Heart right ventricle (tissue), 16 donors: ENCODE measurements at regions not wholly inside any gene's neighbourhood (a gene's known extent, or its start where the extent isn't known, plus 50 kb on each side); places are given as distances from the start of the nearest gene placed in this dataset.

Source experiments
- ATAC-seq, 8 donors: fragments of 200-7000 bp; cut with Tn5 transposase; one replicate each; pipeline ENCODE4 v1.9.1; 2020; ENCODE audit warnings: mild to moderate bottlenecking in 8 of 8, moderate library complexity in 8 of 8, moderate number of reproducible peaks in 1 of 8
- DNase-seq, 2 donors: peaks; one replicate each; pipeline ENCODE4 v3.0.0-alpha.2; 2020
- H3K27ac ChIP-seq, 10 donors: fragments of 200-600 bp; sonication (generic) in 2 of 10; one replicate each; pipeline versions ENCODE4 v1.5.0 to v1.8.0; 2020 to 2022; ENCODE audit warnings: mild to moderate bottlenecking in 3 of 10
- H3K27me3 ChIP-seq, 7 donors: fragments of 200-600 bp; one replicate each; pipeline ENCODE4 v1.8.0; 2021 to 2022; ENCODE audit warnings: mild to moderate bottlenecking in 2 of 7
- H3K36me3 ChIP-seq, 9 donors: fragments of 200-600 bp; sonication (generic) in 1 of 9; one replicate each; pipeline versions ENCODE4 v1.5.0 to v1.8.0; 2020 to 2022; ENCODE audit warnings: mild to moderate bottlenecking in 2 of 9
- H3K4me1 ChIP-seq, 9 donors: fragments of 200-600 bp; sonication (generic) in 1 of 9; one replicate each; pipeline versions ENCODE4 v1.5.0 to v1.8.0; 2020 to 2022; ENCODE audit warnings: mild to moderate bottlenecking in 4 of 9
- H3K4me3 ChIP-seq, 10 donors: fragments of 200-600 bp; sonication (generic) in 2 of 10; one replicate each; pipeline versions ENCODE4 v1.5.0 to v1.8.0; 2020 to 2022; ENCODE audit warnings: mild to moderate bottlenecking in 7 of 10, moderate library complexity in 2 of 10
- H3K9me3 ChIP-seq, 11 donors: fragments of 200-600 bp in 10 of 11; sonication (generic) in 2 of 11; one replicate each; pipeline versions ENCODE4 v1.5.0 to v1.8.0; 2013 to 2022; ENCODE audit warnings: mild to moderate bottlenecking in 2 of 11, control low read depth in 1 of 11, moderate library complexity in 1 of 11
- WGBS, 2 donors: extraction: QIAGEN DNeasy Blood & Tissue Kit; methylation state at CpG; one replicate each; pipeline ENCODE4 v1.1.7; 2013; ENCODE audit warnings: inconsistent platforms in 1 of 2; 5-methylcytosine and 5-hydroxymethylcytosine counted together
- intact Hi-C, 10 donors: fragments of 100-400 bp; cut with DNase I; formaldehyde crosslinking; loops; one replicate each; pipeline versions ENCODE4 v1.11.1 to v1.14.2; 2022
- TF ChIP-seq, protein P1 (sequence below), 9 donors: fragments of 200-600 bp; sonication (generic) in 2 of 9; IDR thresholded peaks; one replicate each; pipeline versions ENCODE4 v1.5.0 to v1.8.0; 2021 to 2022; ENCODE audit warnings: antibody characterized with exemption in 9 of 9, mild to moderate bottlenecking in 5 of 9, moderate library complexity in 1 of 9
- donor health status: Arrhythmogenic right ventricular cardiomyopathy.
- donor health status: ischemic (EF 13 %, LVEDD 7.1; RV severe dilation, severe dysfunction).
- donor health status: healthy with polysubstance abuse.
- donor health status: DM: no; HTN: yes; CAD: no.
- donor health status: DM: no; HTN: no; CAD: no.
- donor health status: ischemic (EF 25% LVEDD 6.9; RV normal size, moderate dysfunction).
- donor health status: ischemic (EF 25% LVEDD 5.7; RV mildly dilated, moderate dysfunction).
- donor health status: healthy.
- donor health status: DM: yes; HTN: yes; CAD: no.
- donor health status: Ischemic cardiomyopathy.
- donor health status: ischemic (EF 35%, LVEDD 5.7; RV mildly dilated, moderate dysfunction).
- donor health status: nonischemic (EF 11% LVEDD 7.7; RV severe dilation, severe dysfunction).
- donor health status: DM: yes; HTN: yes; CAD: no.
- donor health status: PGD.
- donor health status: ischemic (EF 29% LVEDD 5.4; RV normal size, mild dysfunction).
- donor health status: nonischemic (EF 23%, LVEDD 6.1; RV moderate dilation, normal function).

DNA sequence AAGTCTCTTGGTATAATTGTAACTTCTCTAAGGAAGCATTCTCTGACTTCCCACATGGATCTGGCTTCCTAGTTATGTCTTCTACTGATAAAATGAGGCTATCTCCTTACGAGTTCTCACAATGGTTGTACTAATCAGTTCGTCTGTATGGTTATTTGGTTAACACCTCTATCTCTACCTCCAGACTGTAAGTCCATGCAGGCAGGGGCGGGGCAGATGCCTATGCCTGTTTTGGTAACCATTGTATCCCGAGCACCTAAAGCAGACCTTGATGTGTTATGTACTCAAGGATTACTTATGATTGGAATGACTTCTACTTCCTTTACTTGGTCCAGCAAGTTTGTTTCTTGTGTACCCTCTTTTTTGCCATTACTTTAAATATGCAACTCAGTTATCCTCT is 125.0 kb upstream of the PITX1 start:
- Histone ChIP-seq H3K27ac (no peak overlapping the region), H3K4me1 (no peaks in the 10 kb centered on the region), H3K36me3 (no peaks in the 10 kb centered on the region), H3K9me3 (peaks cover 0 to 35% (median 17%) of the 10 kb centered on the region in 11 donors), H3K27me3 (peaks cover 0 to 27% (median 16%) of the 10 kb centered on the region in 7 donors), H3K4me3 (no peak overlapping the region)
- DNase-seq = no peak
- WGBS, 2 donors = 44 to 57% methylated on average over 4 of the region's 4 CpGs
- intact Hi-C loops = no loop called here
- TF ChIP-seq, protein P1, sequence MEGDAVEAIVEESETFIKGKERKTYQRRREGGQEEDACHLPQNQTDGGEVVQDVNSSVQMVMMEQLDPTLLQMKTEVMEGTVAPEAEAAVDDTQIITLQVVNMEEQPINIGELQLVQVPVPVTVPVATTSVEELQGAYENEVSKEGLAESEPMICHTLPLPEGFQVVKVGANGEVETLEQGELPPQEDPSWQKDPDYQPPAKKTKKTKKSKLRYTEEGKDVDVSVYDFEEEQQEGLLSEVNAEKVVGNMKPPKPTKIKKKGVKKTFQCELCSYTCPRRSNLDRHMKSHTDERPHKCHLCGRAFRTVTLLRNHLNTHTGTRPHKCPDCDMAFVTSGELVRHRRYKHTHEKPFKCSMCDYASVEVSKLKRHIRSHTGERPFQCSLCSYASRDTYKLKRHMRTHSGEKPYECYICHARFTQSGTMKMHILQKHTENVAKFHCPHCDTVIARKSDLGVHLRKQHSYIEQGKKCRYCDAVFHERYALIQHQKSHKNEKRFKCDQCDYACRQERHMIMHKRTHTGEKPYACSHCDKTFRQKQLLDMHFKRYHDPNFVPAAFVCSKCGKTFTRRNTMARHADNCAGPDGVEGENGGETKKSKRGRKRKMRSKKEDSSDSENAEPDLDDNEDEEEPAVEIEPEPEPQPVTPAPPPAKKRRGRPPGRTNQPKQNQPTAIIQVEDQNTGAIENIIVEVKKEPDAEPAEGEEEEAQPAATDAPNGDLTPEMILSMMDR (IDR thresholded peaks at IDR 0.05) = no peak
- ATAC-seq = no peak

DNA sequence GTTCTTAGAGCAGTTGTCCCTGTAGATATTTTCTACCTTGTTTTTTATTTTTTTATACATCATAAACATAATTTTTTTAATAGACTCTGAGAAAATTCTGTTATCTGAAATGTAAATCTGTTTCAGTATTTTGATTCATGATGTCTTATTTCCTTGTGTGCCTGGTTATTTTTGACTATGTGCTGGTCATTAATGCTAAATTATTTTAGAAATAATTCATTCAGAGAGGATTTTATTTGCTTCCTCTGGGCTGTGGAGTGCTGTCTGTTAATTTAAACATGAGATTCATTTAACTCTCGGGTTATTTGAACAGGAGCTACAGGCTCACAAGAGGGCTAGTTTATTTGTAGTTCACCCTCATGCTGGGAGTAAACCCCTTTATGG is 124.3 kb upstream of the PITX1 start:
- DNase-seq = no peak
- H3K36me3 ChIP-seq = no peaks in the 10 kb centered on the region
- H3K4me1 ChIP-seq = no peaks in the 10 kb centered on the region
- peaks cover 0 to 35% (median 17%) of the 10 kb centered on the region in 11 donors for H3K9me3 ChIP-seq
- H3K27ac ChIP-seq = no peak overlapping the region
- no peak for ATAC-seq
- 80 to 94% methylated on average over 1 of the region's 1 CpG for WGBS, 2 donors
- intact Hi-C loops = no loop called here
- TF ChIP-seq, protein P1 (IDR thresholded peaks at IDR 0.05) = no peak
- peaks cover 0 to 20% (median 16%) of the 10 kb centered on the region in 7 donors for H3K27me3 ChIP-seq
- no peak overlapping the region for H3K4me3 ChIP-seq

DNA sequence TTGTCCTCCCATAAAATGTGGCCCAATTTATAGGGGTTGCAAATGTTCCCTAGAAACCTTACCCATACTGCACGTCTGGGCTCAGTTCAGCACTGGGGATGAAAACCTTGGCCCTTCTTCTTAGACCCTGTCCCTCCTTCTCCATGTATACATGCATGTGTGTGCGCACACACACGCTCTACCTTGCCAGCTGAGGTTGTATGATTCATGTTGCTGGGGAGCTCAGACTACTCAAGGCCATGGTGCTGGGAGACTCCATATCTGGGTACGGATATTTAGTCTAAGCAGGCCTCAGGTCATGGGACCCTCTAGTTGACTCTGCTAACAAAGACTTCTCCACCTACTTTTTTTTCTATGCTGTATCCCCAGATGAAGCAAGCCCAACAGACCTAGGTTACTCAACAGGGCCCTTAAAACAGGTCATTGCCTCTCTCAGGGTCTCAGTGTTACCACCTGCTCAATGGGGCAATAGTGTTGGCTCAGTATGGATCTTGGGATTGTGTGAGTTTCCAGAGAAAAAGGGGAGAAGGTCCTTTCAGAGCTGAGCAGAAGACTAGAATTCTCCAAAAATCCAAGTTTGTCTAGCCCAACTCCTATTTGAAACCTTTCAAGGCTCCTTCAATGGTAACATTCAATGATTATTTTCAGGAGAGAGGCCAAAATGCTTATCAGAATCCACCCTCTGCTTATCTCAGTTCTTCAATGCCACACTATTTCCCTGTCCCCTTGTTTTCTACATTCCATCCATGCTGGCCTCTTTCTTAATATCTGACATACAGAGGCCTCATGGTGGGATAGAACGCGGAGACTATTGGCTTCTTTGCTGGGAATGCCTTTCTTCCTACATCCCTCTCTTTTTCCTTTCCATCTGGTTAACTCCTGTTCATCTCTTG is 123.6 kb upstream of the PITX1 start:
- Histone ChIP-seq H3K4me1 (no peaks in the 10 kb centered on the region), H3K36me3 (no peaks in the 10 kb centered on the region), H3K27ac (no peak overlapping the region), H3K4me3 (no peak overlapping the region), H3K27me3 (peaks cover 0 to 15% (median 10%) of the 10 kb centered on the region in 7 donors), H3K9me3 (peaks cover 0 to 35% (median 17%) of the 10 kb centered on the region in 11 donors)
- WGBS, 2 donors = 93 to 94% methylated on average over 6 of the region's 6 CpGs
- ATAC-seq (no peak), DNase-seq (no peak)
- intact Hi-C loops = no loop called here
- TF ChIP-seq, protein P1 (IDR thresholded peaks at IDR 0.05) = no peak

DNA sequence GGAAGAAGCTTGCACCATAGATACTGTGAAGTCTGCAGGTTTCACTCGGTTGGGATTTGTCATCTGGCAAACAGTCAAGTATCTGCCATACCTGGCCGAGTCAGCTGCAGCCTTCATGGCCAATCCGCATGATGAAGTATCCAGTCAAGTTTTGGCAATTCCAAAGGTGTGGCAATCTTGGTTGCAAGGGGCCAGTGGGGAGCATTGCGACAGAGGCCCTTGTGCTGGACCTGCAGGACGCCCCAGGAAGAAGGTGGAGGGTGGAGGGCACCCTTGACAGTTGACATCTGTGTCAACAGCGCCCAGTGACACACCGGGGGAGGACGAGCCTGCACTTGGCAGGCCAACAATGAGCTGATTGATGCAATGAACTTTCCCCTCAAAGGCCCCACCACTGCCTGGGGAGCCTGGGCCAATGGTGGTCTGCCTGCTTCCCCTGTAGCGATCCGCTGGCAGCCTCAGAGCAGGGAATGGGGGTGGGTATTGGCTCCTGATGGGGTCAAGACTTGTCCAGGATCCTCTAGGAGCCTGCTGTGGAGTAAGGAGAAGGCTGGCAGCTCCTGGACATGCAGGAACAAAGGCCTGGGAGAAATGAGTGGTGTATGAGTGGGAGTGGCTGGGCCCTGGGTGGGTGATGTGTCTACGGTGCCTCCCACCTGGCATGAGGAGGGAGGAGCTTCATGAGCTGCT is 122.8 kb upstream of the PITX1 start:
- peaks cover 0 to 35% (median 17%) of the 10 kb centered on the region in 11 donors for H3K9me3 ChIP-seq
- 72 to 76% methylated on average over 11 of the region's 11 CpGs for whole genome bisulfite sequencing, 2 donors
- H3K4me1 ChIP-seq = no peaks in the 10 kb centered on the region
- intact Hi-C loops = no loop called here
- no peak for DNase-seq
- H3K27ac ChIP-seq = no peak overlapping the region
- no peak overlapping the region for H3K4me3 ChIP-seq
- no peak for ATAC-seq
- TF ChIP-seq, protein P1 (IDR thresholded peaks at IDR 0.05) = no peak
- H3K36me3 ChIP-seq = no peaks in the 10 kb centered on the region
- peaks cover 0 to 13% (median 3%) of the 10 kb centered on the region in 7 donors for H3K27me3 ChIP-seq
